ENCODE measurements at regions not wholly inside any gene's neighbourhood (a gene's known extent, or its start where the extent isn't known, plus 50 kb on each side); places are given as distances from the start of the nearest gene placed in this dataset.

DNA sequence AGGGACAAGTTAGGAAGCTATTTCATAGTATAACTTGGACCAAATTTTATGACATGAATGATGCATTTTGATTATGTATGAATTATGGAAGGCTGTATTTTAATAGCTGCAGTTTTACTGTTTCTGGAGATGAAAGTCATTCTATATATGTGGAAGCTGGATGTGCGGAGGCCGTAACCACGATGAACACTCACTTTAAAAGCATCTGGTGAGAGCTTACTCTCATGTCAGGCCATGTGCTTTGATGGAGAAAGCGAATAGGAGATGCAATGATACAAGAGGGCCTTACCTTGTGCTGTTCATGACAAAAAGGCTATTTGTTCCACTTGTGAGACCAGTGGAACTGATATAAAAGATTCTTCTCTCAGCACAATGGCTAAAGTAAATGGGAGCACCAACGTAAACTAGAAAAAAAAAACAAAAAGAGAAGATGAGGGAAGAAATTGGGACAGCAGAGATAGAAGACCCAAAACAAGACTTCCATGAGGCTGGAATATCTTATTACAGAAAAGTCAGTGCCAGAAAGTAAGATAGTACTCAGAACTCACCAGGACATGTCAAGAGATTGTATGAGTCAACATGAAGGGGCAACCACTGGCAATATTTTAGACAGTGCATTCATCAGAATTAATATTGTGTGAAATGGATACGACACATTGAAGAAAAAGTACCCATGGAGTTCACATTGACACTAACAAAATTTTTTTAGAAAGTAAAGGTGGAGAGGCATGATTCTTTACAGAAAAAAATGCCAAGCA is 63.3 kb upstream of the GAB1 start:
- no peak for DNase-seq

DNA sequence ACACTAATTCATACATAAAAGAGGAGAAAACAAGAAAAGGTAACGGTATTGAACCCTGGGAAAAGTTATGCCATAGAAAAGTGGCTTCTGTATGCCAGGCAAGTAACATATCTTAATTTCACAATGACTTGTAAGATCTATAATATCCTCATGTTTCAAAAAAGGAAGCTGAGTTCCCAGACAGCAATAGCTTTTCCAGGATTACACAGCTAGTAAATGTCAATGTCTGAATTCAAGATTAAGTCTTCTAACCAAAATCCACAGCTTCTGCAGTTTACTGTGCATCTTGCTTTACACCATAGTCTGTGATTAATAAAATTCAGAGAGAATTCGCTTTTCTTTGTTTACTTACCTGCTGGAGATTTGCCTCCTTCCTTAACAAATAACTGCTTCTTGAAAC is 55.8 kb upstream of the GAB1 start:
- DNase-seq = no peak

DNA sequence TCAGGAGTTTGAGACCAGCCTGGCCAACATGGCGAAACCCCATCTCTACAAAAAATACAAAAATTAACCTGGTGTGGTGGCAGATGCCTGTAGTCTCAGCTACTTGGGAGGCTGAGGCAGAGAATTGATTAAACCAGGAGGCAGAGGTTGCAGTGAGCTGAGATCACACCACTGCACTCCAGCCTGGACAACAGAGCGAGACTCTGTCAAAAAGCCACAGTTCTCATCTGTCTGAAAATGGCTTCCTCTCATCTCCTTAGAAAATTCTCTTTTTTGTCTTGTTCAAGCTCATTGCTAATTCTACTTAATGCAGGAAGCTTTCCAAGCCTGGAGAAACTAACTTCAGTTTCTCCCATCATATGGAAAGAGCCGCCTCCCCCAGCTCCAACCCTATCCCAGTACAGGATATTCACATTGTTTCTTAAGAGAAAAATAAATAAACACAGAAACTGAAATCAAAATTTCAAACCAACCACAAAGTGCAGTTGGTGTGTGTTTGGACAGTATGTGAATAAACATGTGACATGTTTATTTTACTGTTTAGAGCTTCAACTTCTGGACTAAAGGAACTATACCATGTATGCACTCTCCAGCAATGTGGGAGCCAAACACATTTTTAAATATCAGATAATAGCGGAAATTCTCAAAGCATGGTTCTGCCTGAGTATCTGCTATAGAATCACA is 55.0 kb upstream of the GAB1 start:
- peak; percentile 64 for DNase-seq

GRCh38 chr4:143282211-143282707 is 54.4 kb upstream of the GAB1 start:
- DNase-seq = peak; percentile 86

DNA sequence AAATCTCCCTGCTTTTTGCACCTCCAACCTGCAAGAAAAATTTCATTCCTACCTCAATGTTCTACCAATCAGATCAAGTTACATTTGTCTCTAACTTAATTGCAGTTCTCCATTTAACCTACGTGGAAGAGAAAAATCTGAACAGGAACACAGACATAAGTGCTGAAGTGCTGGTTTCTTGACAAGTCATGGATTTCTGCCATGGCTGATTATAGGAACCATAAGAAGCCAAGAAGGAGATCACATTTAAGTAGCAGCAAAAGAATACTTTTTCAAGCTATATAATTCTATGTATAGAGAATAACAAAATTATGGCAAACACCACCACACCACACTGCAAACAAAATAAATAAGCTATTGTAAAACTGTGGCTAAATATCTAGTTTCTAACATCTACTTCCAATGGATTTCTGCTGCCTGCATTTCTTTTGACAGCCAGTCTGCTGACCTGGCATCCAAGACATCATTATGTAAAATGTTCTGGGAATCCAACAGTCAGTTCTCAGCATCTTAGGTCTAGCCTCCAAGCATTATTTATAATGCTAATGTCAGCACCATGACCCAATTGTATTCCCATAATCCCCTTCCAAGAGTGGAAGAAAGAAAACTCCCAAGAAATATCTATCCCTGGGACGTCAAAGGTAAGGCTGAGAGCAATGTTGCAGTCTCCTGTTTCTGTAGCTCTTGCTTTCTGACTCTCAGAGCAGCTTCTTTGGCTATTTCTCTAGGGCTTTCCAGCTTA is 50.8 kb upstream of the GAB1 start:
- DNase-seq = peak; percentile 66

DNA sequence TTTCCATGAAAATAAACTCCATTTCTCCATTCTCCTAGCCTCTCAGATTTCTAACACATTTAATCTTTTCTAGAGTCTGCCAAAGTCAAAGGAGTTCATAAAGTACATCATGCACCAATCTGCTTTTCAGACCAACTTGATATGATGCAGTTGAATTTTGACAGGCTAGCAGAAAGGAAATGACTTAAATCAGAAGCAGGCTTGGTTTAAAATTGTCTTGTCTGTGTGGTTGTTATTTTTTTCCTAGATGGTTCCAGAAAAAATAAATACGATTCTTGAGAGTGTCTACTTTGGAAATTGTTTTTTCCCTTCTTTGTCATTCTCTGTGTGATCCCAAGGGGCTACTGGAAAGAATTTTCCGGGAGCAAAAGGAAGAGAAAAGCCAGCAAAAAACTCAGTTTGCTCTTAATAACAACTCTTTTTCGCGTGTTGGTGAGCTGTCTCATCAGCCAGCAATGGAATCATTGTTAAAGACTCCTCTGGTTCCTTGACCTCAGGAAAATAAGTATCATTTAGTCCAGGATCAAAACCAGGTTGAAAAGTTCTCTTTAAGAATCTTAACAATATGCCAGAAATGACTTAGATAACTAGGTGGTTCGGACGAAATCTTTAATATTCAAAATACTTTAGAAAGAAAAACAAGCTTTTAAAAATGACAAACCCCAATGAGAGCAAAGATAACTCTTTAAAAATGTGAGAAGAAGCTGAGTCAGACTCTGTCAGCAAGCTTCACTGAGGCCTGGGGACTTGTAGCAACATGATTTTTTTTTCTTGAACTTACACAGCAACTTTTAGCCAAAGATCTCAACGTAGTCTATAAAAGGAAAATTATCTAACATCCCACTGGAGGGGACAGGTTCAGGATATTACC is 49.7 kb upstream of the GAB1 start:
- DNase-seq = peak; percentile 61

Data from tongue (tissue), 1 donor.